ENCODE measurements at regions not wholly inside any gene's neighbourhood (a gene's known extent, or its start where the extent isn't known, plus 50 kb on each side); places are given as distances from the start of the nearest gene placed in this dataset.

GRCh38 chr15:79773128-79773527, 123.7 kb downstream of the MTHFS start:
- TF ChIP-seq CTCF (IDR thresholded peaks at IDR 0.05; ENCODE audit: control extremely low read depth in 1 of 3, insufficient read depth in 1 of 3, low read depth in 1 of 3, low read length in 3 of 3) (no peak), CHD2 (IDR thresholded peaks at IDR 0.05; ENCODE audit: low read length) (no peak), RAD21 (IDR thresholded peaks at IDR 0.05 in 1 of 2, conservative IDR thresholded peaks at IDR 0.05 in 1 of 2; ENCODE audit: low read depth in 2 of 2, low read length in 2 of 2) (no peak), YY1 (IDR thresholded peaks at IDR 0.05; ENCODE audit: low read depth, low read length) (no peak), POLR2A (IDR thresholded peaks at IDR 0.05; ENCODE audit: control extremely low read depth in 1 of 2, low read depth in 2 of 2, low read length in 2 of 2) (no peak), SP4 (IDR thresholded peaks at IDR 0.05; ENCODE audit: low read length) (no peak), EZH2 (IDR thresholded peaks at IDR 0.05; ENCODE audit: low read depth, low read length, severe bottlenecking) (no peak), EP300 (IDR thresholded peaks at IDR 0.05; ENCODE audit: borderline replicate concordance in 1 of 2, low read depth in 2 of 2, low read length in 2 of 2) (no peak), USF2 (IDR thresholded peaks at IDR 0.05; ENCODE audit: low read length) (no peak)

All from H1 (cell line).